HL-60 (cell line): ENCODE measurements at regions not wholly inside any gene's neighbourhood (a gene's known extent, or its start where the extent isn't known, plus 50 kb on each side); places are given as distances from the start of the nearest gene placed in this dataset.

Experiments
- DNase-seq, 2 experiments: peaks; one replicate each; pipeline ENCODE4 v3.0.0-alpha.2; 2010 to 2020; ENCODE audit warnings: low read depth in 1 of 2, low spot score in 1 of 2
- H3K27ac ChIP-seq: fragments of 250-450 bp; sonication (Bioruptor Pico); replicated peaks from 2 replicates; pipeline ENCODE4 v1.5.1; 2020; ENCODE audit warnings: mild to moderate bottlenecking, moderate library complexity
- H3K27me3 ChIP-seq: fragments of 250-450 bp; sonication (Bioruptor Pico); 2 replicates; pipeline ENCODE4 v1.5.1; 2021; ENCODE audit warnings: mild to moderate bottlenecking, moderate library complexity; ENCODE audit not compliant: insufficient read depth, poor library complexity, severe bottlenecking
- H3K4me3 ChIP-seq: replicated peaks from 2 replicates; pipeline ENCODE4 v1.5.1; 2011; ENCODE audit warnings: mild to moderate bottlenecking, control low read depth, low read length; ENCODE audit not compliant: insufficient read depth
- GABPA ChIP-seq: IDR thresholded peaks from 2 replicates; pipeline ENCODE4 v1.6.1; 2012; ENCODE audit warnings: low read depth
- POLR2AphosphoS5 ChIP-seq: IDR thresholded peaks from 2 replicates; pipeline ENCODE4 v1.6.1; 2012; ENCODE audit warnings: low read depth
- SPI1 ChIP-seq: IDR thresholded peaks from 2 replicates; pipeline ENCODE4 v1.6.1; 2012; ENCODE audit warnings: low read depth, mild to moderate bottlenecking, borderline replicate concordance
- TF ChIP-seq, protein P1 (sequence below): IDR thresholded peaks from 2 replicates; pipeline ENCODE4 v1.6.1; 2012; ENCODE audit warnings: low read depth; ENCODE audit not compliant: insufficient replicate concordance
- TF ChIP-seq, protein P2 (sequence below): IDR thresholded peaks from one replicate; pipeline ENCODE4 v1.5.1; 2011; ENCODE audit warnings: low read length, control low read depth, inconsistent platforms; ENCODE audit not compliant: insufficient read depth

DNA sequence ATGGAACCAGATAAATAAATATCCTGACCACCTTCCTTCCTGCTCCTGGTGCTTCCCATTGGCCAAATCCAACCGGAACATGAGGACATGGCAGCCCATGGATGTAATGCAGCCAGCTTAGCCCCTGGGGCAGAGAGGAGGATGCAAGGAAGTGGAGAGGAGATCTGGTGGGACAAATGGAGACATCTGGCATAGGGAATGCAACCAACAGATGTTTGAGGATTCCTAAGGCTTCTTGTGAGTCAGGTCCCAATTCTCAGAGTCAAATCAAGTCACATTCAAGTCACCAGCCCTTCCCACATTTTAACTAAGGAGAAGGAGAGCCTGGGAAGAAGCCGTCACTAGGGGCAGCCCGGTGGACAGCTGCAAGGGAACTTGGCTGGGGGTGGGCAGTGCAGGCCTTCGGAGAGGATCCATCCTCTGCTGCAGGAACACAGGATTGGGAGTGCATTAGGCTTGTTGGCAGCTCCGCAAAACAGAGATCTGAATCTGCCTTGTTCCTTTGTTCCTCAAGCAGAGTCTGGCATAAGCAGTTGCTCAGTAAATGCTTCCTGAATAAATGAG, 62.8 kb upstream of the HS3ST2 start:
- no peak overlapping the region for H3K27ac ChIP-seq
- H3K4me3 ChIP-seq = no peak overlapping the region
- no peak for DNase-seq
- peaks cover 2% of the 10 kb centered on the region for H3K27me3 ChIP-seq
- TF ChIP-seq, protein P1, sequence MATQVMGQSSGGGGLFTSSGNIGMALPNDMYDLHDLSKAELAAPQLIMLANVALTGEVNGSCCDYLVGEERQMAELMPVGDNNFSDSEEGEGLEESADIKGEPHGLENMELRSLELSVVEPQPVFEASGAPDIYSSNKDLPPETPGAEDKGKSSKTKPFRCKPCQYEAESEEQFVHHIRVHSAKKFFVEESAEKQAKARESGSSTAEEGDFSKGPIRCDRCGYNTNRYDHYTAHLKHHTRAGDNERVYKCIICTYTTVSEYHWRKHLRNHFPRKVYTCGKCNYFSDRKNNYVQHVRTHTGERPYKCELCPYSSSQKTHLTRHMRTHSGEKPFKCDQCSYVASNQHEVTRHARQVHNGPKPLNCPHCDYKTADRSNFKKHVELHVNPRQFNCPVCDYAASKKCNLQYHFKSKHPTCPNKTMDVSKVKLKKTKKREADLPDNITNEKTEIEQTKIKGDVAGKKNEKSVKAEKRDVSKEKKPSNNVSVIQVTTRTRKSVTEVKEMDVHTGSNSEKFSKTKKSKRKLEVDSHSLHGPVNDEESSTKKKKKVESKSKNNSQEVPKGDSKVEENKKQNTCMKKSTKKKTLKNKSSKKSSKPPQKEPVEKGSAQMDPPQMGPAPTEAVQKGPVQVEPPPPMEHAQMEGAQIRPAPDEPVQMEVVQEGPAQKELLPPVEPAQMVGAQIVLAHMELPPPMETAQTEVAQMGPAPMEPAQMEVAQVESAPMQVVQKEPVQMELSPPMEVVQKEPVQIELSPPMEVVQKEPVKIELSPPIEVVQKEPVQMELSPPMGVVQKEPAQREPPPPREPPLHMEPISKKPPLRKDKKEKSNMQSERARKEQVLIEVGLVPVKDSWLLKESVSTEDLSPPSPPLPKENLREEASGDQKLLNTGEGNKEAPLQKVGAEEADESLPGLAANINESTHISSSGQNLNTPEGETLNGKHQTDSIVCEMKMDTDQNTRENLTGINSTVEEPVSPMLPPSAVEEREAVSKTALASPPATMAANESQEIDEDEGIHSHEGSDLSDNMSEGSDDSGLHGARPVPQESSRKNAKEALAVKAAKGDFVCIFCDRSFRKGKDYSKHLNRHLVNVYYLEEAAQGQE = no peak
- TF ChIP-seq POLR2AphosphoS5 (no peak), GABPA (no peak), SPI1 (no peak)
- TF ChIP-seq, protein P2, sequence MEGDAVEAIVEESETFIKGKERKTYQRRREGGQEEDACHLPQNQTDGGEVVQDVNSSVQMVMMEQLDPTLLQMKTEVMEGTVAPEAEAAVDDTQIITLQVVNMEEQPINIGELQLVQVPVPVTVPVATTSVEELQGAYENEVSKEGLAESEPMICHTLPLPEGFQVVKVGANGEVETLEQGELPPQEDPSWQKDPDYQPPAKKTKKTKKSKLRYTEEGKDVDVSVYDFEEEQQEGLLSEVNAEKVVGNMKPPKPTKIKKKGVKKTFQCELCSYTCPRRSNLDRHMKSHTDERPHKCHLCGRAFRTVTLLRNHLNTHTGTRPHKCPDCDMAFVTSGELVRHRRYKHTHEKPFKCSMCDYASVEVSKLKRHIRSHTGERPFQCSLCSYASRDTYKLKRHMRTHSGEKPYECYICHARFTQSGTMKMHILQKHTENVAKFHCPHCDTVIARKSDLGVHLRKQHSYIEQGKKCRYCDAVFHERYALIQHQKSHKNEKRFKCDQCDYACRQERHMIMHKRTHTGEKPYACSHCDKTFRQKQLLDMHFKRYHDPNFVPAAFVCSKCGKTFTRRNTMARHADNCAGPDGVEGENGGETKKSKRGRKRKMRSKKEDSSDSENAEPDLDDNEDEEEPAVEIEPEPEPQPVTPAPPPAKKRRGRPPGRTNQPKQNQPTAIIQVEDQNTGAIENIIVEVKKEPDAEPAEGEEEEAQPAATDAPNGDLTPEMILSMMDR = no peak

DNA sequence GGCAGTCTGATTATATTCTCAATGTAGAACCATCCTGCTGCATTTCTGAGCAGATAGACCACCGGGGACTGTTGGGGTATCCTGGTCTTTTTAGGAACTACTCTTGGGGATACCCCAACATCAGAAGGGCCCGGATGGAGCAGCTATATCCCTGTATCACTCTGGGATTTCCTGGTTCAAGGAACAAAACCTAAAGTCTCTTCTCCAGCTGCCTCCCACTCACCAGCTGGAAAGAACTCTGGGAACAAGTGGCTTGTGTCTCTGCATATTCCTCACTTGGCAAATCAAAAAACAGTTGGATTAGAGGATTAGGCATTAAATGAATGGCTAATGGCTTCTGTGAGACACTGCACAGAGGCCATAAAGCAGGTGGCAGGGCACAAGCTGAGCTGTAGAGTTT, 62.3 kb upstream of the HS3ST2 start:
- Histone ChIP-seq H3K4me3 (no peak overlapping the region), H3K27me3 (peaks cover 3% of the 10 kb centered on the region), H3K27ac (no peak overlapping the region)
- DNase-seq = no peak
- no peak for TF ChIP-seq GABPA
- TF ChIP-seq POLR2AphosphoS5 = no peak
- TF ChIP-seq, protein P1 = no peak
- TF ChIP-seq, protein P2 = no peak
- no peak for TF ChIP-seq SPI1

DNA sequence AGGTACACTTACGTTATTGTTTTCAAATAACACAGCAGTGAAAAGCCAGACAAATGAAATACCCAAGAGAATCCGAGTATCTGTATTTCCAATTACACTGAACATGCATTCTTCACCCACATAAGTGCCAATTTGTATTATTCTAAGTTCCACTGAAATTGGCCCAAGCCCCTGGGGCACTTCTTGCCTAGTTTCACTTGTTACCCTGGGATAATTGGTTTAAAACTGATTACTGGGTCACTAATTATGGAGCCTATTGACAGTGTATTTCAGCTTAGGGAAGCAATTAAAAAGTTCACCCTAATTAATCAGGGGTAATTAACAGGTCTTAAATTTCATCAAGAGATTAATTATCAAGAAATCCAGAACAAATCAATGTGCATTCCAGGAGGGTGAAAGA, 60.5 kb upstream of the HS3ST2 start:
- DNase-seq = no peak
- peaks cover 3% of the 10 kb centered on the region for H3K27me3 ChIP-seq

More for the DNA sequence above, 60.5 kb upstream of the HS3ST2 start:
- Histone ChIP-seq H3K27ac (no peak overlapping the region), H3K4me3 (no peak overlapping the region)
- no peak for TF ChIP-seq GABPA
- TF ChIP-seq, protein P2 = no peak
- TF ChIP-seq SPI1 = no peak
- TF ChIP-seq, protein P1 = no peak
- no peak for TF ChIP-seq POLR2AphosphoS5
